Heart left ventricle (tissue), 16 donors: ENCODE measurements at regions not wholly inside any gene's neighbourhood (a gene's known extent, or its start where the extent isn't known, plus 50 kb on each side); places are given as distances from the start of the nearest gene placed in this dataset.

Source experiments
- ATAC-seq, 4 donors: fragments of 200-7000 bp; cut with Tn5 transposase; one replicate each; pipeline ENCODE4 v1.9.1; 2020 to 2022; ENCODE audit warnings: moderate library complexity in 4 of 4, mild to moderate bottlenecking in 3 of 4, moderate number of reproducible peaks in 1 of 4
- DNase-seq, 5 donors: peaks; one replicate each; pipeline ENCODE4 v3.0.0-alpha.2; 2020
- H3K27ac ChIP-seq, 12 donors: fragments of 200-600 bp; sonication (generic) in 4 of 12; one replicate each; pipeline versions ENCODE4 v1.5.0 to v1.8.0; 2016 to 2022; ENCODE audit warnings: mild to moderate bottlenecking in 2 of 12
- H3K27me3 ChIP-seq, 9 donors: fragments of 200-600 bp; sonication (generic) in 2 of 9; one replicate each; pipeline versions ENCODE4 v1.5.1 to v1.8.0; 2016 to 2022; ENCODE audit warnings: mild to moderate bottlenecking in 3 of 9
- H3K36me3 ChIP-seq, 9 donors: fragments of 200-600 bp; sonication (generic) in 2 of 9; one replicate each; pipeline versions ENCODE4 v1.5.0 to v1.8.0; 2018 to 2022; ENCODE audit warnings: mild to moderate bottlenecking in 2 of 9
- H3K4me1 ChIP-seq, 12 donors: fragments of 200-600 bp; sonication (generic) in 4 of 12; one replicate each; pipeline versions ENCODE4 v1.5.0 to v1.8.0; 2016 to 2022; ENCODE audit warnings: mild to moderate bottlenecking in 3 of 12
- H3K4me3 ChIP-seq, 12 donors: fragments of 200-600 bp; sonication (generic) in 4 of 12; one replicate each; pipeline versions ENCODE4 v1.5.0 to v1.8.0; 2017 to 2022; ENCODE audit warnings: mild to moderate bottlenecking in 9 of 12, moderate library complexity in 4 of 12
- H3K9me3 ChIP-seq, 12 donors: fragments of 200-600 bp; sonication (generic) in 4 of 12; one replicate each; pipeline versions ENCODE4 v1.5.0 to v1.8.0; 2016 to 2022; ENCODE audit warnings: mild to moderate bottlenecking in 1 of 12
- POLR2A ChIP-seq, 2 donors: fragments of 450-650 bp; IDR thresholded peaks; one replicate each; pipeline ENCODE4 v1.6.1; 2017; ENCODE audit warnings: antibody characterized with exemption in 2 of 2, mild to moderate bottlenecking in 2 of 2, moderate library complexity in 2 of 2
- WGBS, 4 donors: extraction: QIAGEN DNeasy Blood & Tissue Kit in 2 of 4; methylation state at CpG; one replicate each; pipeline versions ENCODE4 v1.1.5 to v1.1.7; 2013 to 2018; 5-methylcytosine and 5-hydroxymethylcytosine counted together
- intact Hi-C, 10 donors: fragments of 100-400 bp; cut with DNase I; formaldehyde crosslinking; loops; one replicate each; pipeline versions ENCODE4 v1.11.1 to v1.14.2; 2022
- TF ChIP-seq, protein P1 (sequence below), 12 donors: fragments of 200-600 bp; sonication (generic) in 4 of 12; IDR thresholded peaks; one replicate each; pipeline versions ENCODE4 v1.5.0 to v1.8.0; 2018 to 2022; ENCODE audit warnings: antibody characterized with exemption in 12 of 12, mild to moderate bottlenecking in 5 of 12
- donor health status: ischemic (EF 13 %, LVEDD 7.1; RV severe dilation, severe dysfunction).
- donor health status: healthy with polysubstance abuse.
- donor health status: DM: no; HTN: yes; CAD: no.
- donor health status: DM: no; HTN: no; CAD: no.
- donor health status: ischemic (EF 25% LVEDD 6.9; RV normal size, moderate dysfunction).
- donor health status: ischemic (EF 25% LVEDD 5.7; RV mildly dilated, moderate dysfunction).
- donor health status: healthy.
- donor health status: DM: yes; HTN: yes; CAD: no.
- donor health status: ischemic (EF 35%, LVEDD 5.7; RV mildly dilated, moderate dysfunction).
- donor health status: nonischemic (EF 11% LVEDD 7.7; RV severe dilation, severe dysfunction).
- donor health status: DM: yes; HTN: yes; CAD: no.
- donor health status: PGD.
- donor health status: ischemic (EF 29% LVEDD 5.4; RV normal size, mild dysfunction).
- donor health status: nonischemic (EF 23%, LVEDD 6.1; RV moderate dilation, normal function).

DNA sequence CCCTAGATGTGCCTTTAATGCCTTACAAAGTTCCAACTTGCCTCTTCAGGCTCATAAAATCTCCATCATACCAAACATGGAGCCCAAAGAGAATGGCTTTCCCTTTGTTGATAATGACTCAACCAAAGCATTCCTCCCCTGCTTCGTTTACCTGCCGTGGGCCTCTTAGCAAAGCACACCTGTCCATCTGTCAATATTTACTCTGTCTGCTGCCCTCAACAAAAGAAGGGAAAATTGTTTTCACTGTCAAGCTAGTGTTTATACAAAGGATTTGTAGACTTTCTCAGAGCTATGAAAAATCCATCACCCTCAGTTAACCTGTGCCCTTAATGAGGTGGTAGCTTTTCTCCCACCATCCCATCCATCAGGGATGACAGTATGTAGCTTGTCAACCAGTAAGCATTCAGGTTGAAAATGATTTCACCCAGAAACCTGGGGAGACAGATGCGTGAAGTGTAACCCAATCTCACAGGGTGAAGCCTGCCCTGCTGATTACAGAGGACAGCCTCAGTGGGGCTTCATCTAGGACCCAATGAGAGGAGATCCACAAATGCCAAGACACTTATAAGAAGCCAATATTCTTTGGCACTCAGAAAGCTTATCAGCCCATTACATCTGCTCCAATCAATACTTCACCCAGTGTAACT is 278.1 kb downstream of the NUAK1 start:
- H3K27ac ChIP-seq: no peak overlapping the region
- TF ChIP-seq POLR2A (IDR thresholded peaks at IDR 0.05): no peak
- TF ChIP-seq, protein P1, sequence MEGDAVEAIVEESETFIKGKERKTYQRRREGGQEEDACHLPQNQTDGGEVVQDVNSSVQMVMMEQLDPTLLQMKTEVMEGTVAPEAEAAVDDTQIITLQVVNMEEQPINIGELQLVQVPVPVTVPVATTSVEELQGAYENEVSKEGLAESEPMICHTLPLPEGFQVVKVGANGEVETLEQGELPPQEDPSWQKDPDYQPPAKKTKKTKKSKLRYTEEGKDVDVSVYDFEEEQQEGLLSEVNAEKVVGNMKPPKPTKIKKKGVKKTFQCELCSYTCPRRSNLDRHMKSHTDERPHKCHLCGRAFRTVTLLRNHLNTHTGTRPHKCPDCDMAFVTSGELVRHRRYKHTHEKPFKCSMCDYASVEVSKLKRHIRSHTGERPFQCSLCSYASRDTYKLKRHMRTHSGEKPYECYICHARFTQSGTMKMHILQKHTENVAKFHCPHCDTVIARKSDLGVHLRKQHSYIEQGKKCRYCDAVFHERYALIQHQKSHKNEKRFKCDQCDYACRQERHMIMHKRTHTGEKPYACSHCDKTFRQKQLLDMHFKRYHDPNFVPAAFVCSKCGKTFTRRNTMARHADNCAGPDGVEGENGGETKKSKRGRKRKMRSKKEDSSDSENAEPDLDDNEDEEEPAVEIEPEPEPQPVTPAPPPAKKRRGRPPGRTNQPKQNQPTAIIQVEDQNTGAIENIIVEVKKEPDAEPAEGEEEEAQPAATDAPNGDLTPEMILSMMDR (IDR thresholded peaks at IDR 0.05): no peak
- ATAC-seq: no peak

DNA sequence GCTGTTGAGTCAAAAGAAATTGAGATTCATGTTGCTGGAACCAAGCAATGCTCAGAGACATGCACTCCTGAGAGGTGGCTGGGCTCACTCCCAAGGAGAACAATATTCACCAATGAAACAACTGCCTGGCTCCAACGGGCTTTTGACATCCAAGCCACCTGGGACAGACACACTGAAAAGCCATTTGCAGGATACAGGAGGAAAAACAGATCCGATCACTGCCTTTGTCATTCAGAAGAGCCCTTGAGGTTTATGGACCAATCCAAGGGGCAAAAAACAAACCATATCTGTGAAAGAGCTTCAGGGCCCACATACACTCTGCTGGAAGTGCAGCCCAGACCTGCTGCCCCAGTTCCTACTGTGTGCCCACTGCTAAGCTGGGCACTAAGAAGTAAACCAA is 277.5 kb downstream of the NUAK1 start:
- peaks cover 0 to 5% (median 0%) of the 10 kb centered on the region in 12 donors for H3K9me3 ChIP-seq
- no peaks in the 10 kb centered on the region for H3K4me1 ChIP-seq
- TF ChIP-seq, protein P1 (IDR thresholded peaks at IDR 0.05): no peak
- intact Hi-C loops: no loop called here
- WGBS, 4 donors: 47 to 78% (median 63%) methylated on average over 2 of the region's 2 CpGs
- H3K27me3 ChIP-seq: no peaks in the 10 kb centered on the region
- H3K4me3 ChIP-seq: no peak overlapping the region
- no peaks in the 10 kb centered on the region for H3K36me3 ChIP-seq
- H3K27ac ChIP-seq: no peak overlapping the region
- no peak for DNase-seq
- no peak for ATAC-seq

More for the DNA sequence above, 278.1 kb downstream of the NUAK1 start:
- Histone ChIP-seq H3K27me3 (no peaks in the 10 kb centered on the region), H3K9me3 (peaks cover 0 to 5% (median 0%) of the 10 kb centered on the region in 12 donors), H3K4me3 (no peak overlapping the region), H3K4me1 (peaks cover 0 to 2% (median 0%) of the 10 kb centered on the region in 12 donors), H3K36me3 (no peaks in the 10 kb centered on the region)
- intact Hi-C loops: no loop called here
- WGBS, 4 donors: 96 to 100% (median 98%) methylated on average over 3 of the region's 3 CpGs
- DNase-seq: no peak

DNA sequence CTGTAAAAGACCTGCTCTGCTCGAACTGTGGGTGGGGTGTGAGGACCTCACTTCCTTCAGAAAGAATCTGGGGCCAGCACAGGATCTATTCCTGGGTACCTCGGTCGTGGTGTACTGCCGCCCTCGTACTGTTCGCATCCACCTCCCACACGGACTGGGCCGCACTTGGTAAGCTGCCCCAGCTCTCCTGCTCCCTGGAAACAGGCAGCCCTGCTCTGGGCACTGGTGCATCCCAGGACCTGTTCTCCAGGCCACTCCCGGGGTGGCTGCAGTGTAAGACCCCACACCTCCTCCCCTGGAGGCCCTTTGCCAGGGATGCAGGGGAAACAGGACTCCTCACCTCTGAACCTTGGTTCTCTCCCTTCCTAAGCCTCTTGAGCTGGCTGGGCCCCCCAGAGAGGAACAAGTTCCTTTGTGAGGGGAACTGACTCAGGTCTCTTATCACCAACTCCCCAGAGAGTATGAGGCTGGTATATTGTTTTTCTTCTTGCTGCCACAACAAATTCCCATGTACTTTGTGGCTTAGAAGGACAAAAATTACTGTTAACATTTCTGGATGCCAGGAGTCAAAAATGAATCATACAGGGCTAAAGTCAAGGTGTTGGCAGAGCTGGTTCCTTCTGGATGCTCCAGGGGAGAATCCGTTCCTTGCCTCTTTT is 276.5 kb downstream of the NUAK1 start:
- WGBS, 4 donors: 85 to 93% (median 91%) methylated on average over 3 to 10 of the region's 10 CpGs
- Histone ChIP-seq H3K4me3 (no peak overlapping the region), H3K36me3 (no peaks in the 10 kb centered on the region), H3K9me3 (peaks cover 0 to 5% (median 0%) of the 10 kb centered on the region in 12 donors), H3K27me3 (no peaks in the 10 kb centered on the region), H3K4me1 (no peaks in the 10 kb centered on the region), H3K27ac (no peak overlapping the region)
- DNase-seq: no peak
- peak in 1 of 4 donors; percentile 15 for ATAC-seq
- TF ChIP-seq, protein P1 (IDR thresholded peaks at IDR 0.05): no peak
- intact Hi-C loops: no loop called here

DNA sequence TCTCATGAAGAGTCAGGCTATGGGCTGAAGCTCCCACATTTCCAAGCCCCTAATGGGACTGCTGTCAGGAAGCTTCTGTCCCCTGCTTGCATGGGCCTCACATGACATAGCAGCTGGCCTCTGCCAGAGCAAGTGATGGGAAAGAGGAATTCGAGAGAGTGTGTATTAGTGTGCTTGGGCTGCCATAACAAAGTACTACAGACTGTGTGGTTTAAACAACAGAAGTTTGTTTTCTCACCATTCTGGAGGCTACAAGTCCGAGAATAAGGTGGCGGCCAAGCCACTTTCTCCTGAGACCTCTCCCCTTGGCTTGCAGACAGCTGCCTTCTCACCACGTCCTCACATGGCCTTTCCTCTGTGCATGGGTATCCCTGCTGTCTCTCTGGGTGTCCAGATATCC is 274.4 kb downstream of the NUAK1 start:
- no peak overlapping the region for H3K4me3 ChIP-seq
- intact Hi-C loops: no loop called here
- DNase-seq: no peak
- no peak overlapping the region for H3K27ac ChIP-seq
- peaks cover 0 to 5% (median 0%) of the 10 kb centered on the region in 12 donors for H3K9me3 ChIP-seq
- 83 to 90% (median 87%) methylated on average over 4 of the region's 4 CpGs for WGBS, 4 donors
- no peaks in the 10 kb centered on the region for H3K36me3 ChIP-seq
- H3K4me1 ChIP-seq: no peaks in the 10 kb centered on the region
- no peak for ATAC-seq
- TF ChIP-seq, protein P1 (IDR thresholded peaks at IDR 0.05): no peak
- no peak for TF ChIP-seq POLR2A (IDR thresholded peaks at IDR 0.05)
- H3K27me3 ChIP-seq: no peaks in the 10 kb centered on the region
